Gastroesophageal sphincter (tissue), 4 donors: ENCODE measurements at regions not wholly inside any gene's neighbourhood (a gene's known extent, or its start where the extent isn't known, plus 50 kb on each side); places are given as distances from the start of the nearest gene placed in this dataset.

Source experiments
- ATAC-seq: fragments of 150-250 bp; one replicate; pipeline ENCODE4 v1.9.1; 2016; ENCODE audit warnings: mild to moderate bottlenecking, moderate library complexity
- H3K27ac ChIP-seq, 4 donors: fragments of 200-600 bp; sonication (generic) in 3 of 4; 1 replicate in 3 of 4; 2 replicates in 1 of 4; pipeline ENCODE4 v1.5.1; 2016 to 2019
- H3K27me3 ChIP-seq: fragments of 200-600 bp; sonication (generic); one replicate; pipeline ENCODE4 v1.5.1; 2019
- H3K36me3 ChIP-seq, 2 donors: fragments of 200-600 bp; sonication (generic); one replicate each; pipeline ENCODE4 v1.5.1; 2019; ENCODE audit warnings: control low read depth in 1 of 2
- H3K4me1 ChIP-seq, 3 donors: fragments of 200-600 bp; sonication (generic); 1 replicate in 2 of 3; 2 replicates in 1 of 3; pipeline ENCODE4 v1.5.1; 2016 to 2019; ENCODE audit warnings: control low read depth in 2 of 3
- H3K4me3 ChIP-seq, 2 donors: fragments of 200-600 bp; sonication (generic); one replicate each; pipeline ENCODE4 v1.5.1; 2019; ENCODE audit warnings: mild to moderate bottlenecking in 1 of 2, moderate library complexity in 1 of 2
- H3K9me3 ChIP-seq, 3 donors: fragments of 200-600 bp; sonication (generic); one replicate each; pipeline ENCODE4 v1.5.1; 2017 to 2019; ENCODE audit warnings: control low read depth in 2 of 3
- EP300 ChIP-seq: sonication (generic); formaldehyde crosslinking; IDR thresholded peaks from one replicate; pipeline ENCODE4 v1.6.1; 2017; ENCODE audit warnings: antibody characterized with exemption, mild to moderate bottlenecking
- POLR2A ChIP-seq, 2 donors: fragments of 450-650 bp; IDR thresholded peaks; one replicate each; pipeline ENCODE4 v1.6.1; 2017; ENCODE audit warnings: antibody characterized with exemption in 2 of 2, mild to moderate bottlenecking in 2 of 2, moderate library complexity in 1 of 2
- POLR2AphosphoS5 ChIP-seq: sonication (generic); formaldehyde crosslinking; IDR thresholded peaks from one replicate; pipeline ENCODE4 v1.6.1; 2017; ENCODE audit warnings: antibody characterized with exemption
- WGBS, 2 donors: methylation state at CpG; one replicate each; pipeline ENCODE4 v1.1.5; 2018; ENCODE audit warnings: low coverage in 1 of 2; 5-methylcytosine and 5-hydroxymethylcytosine counted together
- TF ChIP-seq, protein P1 (sequence below), 4 experiments: fragments of 200-600 bp in 2 of 4; fragments of 450-650 bp in 2 of 4; sonication (generic) in 1 of 4; IDR thresholded peaks; one replicate each; pipeline ENCODE4 v1.5.1; 2017 to 2019; ENCODE audit warnings: antibody characterized with exemption in 4 of 4, mild to moderate bottlenecking in 2 of 4, moderate library complexity in 2 of 4

DNA sequence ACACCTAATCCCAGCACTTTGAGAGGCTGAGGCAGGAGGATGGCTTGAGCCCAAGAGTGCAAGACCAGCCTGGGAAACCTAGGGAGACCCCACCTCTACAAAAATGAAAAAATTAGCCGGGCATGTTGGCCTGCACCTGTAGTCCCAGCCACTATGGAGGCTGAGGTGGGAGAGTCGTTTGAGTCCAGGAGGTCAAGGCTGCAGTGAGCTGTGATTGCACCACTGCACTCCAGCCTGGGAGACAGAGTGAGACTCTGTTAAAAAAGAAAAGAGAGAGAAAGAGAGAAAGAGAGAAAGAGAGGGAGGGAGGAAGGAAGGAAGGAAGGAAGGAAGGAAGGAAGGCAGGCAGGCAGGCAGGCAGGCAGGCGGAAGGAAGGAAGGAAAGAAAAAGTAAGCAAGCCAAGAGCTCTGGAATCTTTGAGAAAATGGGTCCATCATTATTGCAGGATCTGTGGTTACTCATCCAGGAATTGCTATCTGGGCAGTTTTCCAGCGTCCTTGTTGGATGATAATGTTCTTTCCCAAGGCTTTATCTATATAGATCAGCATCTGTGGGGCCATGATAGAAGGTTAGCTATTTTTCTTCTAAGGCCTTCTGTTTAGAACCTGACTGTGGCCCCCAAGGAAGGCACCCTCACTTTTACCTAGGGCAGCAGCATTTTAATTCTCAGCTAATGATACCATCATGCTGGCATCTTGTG lies 533.2 kb upstream of the CDH5 start:
- Histone ChIP-seq H3K4me3 (no peak overlapping the region), H3K4me1 (no peaks in the 10 kb centered on the region), H3K27me3 (no peaks in the 10 kb centered on the region), H3K9me3 (no peaks in the 10 kb centered on the region), H3K27ac (no peak overlapping the region), H3K36me3 (no peaks in the 10 kb centered on the region)
- WGBS, 2 donors, result 64 to 67% methylated on average over 2 to 4 of the region's 4 CpGs
- ATAC-seq, result no peak
- TF ChIP-seq POLR2A (IDR thresholded peaks at IDR 0.05), result no peak
- TF ChIP-seq EP300, result no peak
- TF ChIP-seq, protein P1, sequence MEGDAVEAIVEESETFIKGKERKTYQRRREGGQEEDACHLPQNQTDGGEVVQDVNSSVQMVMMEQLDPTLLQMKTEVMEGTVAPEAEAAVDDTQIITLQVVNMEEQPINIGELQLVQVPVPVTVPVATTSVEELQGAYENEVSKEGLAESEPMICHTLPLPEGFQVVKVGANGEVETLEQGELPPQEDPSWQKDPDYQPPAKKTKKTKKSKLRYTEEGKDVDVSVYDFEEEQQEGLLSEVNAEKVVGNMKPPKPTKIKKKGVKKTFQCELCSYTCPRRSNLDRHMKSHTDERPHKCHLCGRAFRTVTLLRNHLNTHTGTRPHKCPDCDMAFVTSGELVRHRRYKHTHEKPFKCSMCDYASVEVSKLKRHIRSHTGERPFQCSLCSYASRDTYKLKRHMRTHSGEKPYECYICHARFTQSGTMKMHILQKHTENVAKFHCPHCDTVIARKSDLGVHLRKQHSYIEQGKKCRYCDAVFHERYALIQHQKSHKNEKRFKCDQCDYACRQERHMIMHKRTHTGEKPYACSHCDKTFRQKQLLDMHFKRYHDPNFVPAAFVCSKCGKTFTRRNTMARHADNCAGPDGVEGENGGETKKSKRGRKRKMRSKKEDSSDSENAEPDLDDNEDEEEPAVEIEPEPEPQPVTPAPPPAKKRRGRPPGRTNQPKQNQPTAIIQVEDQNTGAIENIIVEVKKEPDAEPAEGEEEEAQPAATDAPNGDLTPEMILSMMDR (IDR thresholded peaks at IDR 0.05), result no peak
- no peak for TF ChIP-seq POLR2AphosphoS5

DNA sequence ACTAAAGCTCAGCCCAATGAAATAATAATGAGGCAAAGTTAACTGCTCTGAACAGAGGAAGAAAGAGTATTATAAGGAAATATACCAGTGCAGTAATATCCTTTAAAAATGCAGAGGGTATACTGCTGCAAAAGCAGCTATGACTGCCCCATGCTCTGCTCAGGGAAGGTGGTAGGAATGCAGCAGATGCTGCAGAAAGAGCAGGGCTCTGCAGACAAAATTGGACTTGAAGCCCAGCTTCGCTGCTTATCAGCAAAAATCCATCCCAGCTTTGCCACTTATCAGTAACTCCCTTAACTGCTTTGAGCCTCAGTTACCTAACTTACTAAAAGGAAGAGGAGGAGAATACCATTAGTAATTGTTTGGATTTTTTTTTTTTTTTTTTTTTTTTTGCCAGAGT lies 533.8 kb upstream of the CDH5 start:
- H3K4me1 ChIP-seq, result no peaks in the 10 kb centered on the region
- H3K4me3 ChIP-seq, result no peak overlapping the region
- WGBS, 2 donors, result 33 to 80% methylated on average over 1 of the region's 1 CpG
- TF ChIP-seq, protein P1 (IDR thresholded peaks at IDR 0.05), result no peak
- TF ChIP-seq POLR2AphosphoS5 (no peak), EP300 (no peak), POLR2A (IDR thresholded peaks at IDR 0.05) (no peak)
- H3K9me3 ChIP-seq, result no peaks in the 10 kb centered on the region
- H3K27me3 ChIP-seq, result no peaks in the 10 kb centered on the region
- ATAC-seq, result no peak
- no peaks in the 10 kb centered on the region for H3K36me3 ChIP-seq
- H3K27ac ChIP-seq, result no peak overlapping the region

DNA sequence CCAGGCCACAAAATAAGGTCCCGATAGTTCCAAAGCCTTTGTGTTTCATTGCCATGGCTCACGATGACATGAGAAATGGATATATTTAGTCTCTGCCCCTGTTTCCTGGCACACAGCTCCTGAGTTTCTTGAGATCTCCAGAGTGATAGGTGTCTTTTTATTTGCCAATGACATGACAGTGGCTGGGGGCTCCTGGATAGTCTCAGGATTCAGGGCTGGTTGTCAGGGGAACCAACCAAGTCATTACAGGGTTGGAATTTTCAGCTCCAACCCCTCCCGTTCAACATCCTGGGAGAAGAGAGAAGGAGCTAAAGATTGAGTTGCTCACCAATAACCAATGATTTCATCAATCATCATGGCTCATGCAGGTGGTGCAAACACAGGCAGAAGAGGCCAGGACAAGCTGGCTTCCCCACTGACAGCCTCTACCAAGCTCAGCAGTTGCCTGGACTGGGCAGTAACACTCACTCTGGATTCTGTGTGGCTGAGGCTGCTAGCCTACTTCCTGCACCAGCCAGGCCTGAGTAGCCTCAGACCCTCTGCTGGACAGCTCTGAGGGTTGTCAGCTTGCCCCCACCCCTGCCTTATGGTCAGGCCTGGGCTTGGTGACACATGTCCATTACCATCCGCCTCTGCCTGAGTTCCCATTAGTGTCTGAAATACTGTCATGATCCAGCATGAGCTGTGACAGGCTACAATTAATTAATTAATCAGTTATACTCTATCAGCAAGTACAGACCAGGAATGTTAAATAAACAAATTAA lies 534.4 kb upstream of the CDH5 start:
- Histone ChIP-seq H3K4me1 (no peaks in the 10 kb centered on the region), H3K4me3 (no peak overlapping the region), H3K9me3 (no peaks in the 10 kb centered on the region), H3K27ac (no peak overlapping the region), H3K27me3 (no peaks in the 10 kb centered on the region), H3K36me3 (no peaks in the 10 kb centered on the region)
- TF ChIP-seq POLR2AphosphoS5 (no peak), POLR2A (IDR thresholded peaks at IDR 0.05) (no peak), EP300 (no peak)
- TF ChIP-seq, protein P1 (IDR thresholded peaks at IDR 0.05), result no peak
- ATAC-seq, result no peak
- WGBS, 2 donors, result 88 to 95% methylated on average over 3 of the region's 4 CpGs

- H3K27me3 ChIP-seq, result no peaks in the 10 kb centered on the region
- WGBS, 2 donors, result 25 to 55% methylated on average over 2 to 4 of the region's 4 CpGs
Observed at GRCh38 chr16:65829076-65829475, 537.4 kb upstream of the CDH5 start.

More at GRCh38 chr16:65829076-65829475, 537.4 kb upstream of the CDH5 start:
- no peaks in the 10 kb centered on the region for H3K4me1 ChIP-seq
- no peak overlapping the region for H3K4me3 ChIP-seq
- ATAC-seq, result no peak
- H3K27ac ChIP-seq, result no peak overlapping the region
- no peaks in the 10 kb centered on the region for H3K36me3 ChIP-seq
- H3K9me3 ChIP-seq, result no peaks in the 10 kb centered on the region
- no peak for TF ChIP-seq POLR2A (IDR thresholded peaks at IDR 0.05)
- TF ChIP-seq POLR2AphosphoS5, result no peak
- TF ChIP-seq, protein P1 (IDR thresholded peaks at IDR 0.05), result no peak
- no peak for TF ChIP-seq EP300
